ENCODE measurements at regions not wholly inside any gene's neighbourhood (a gene's known extent, or its start where the extent isn't known, plus 50 kb on each side); places are given as distances from the start of the nearest gene placed in this dataset.
"Not testable (repeated sequence)": the region's sequence is repeated elsewhere in the genome, so short reads cannot be mapped to it uniquely, and the experiment has no call there.

- DNase-seq, result no peak
Observed at GRCh38 chr1:60791226-60791625, 291.1 kb upstream of the NFIA start.

- not testable (repeated sequence) for DNase-seq
Observed at GRCh38 chr1:60773099-60773498, 309.3 kb upstream of the NFIA start.

GRCh38 chr1:60769082-60769481 lies 313.3 kb upstream of the NFIA start:
- DNase-seq, result no peak

GRCh38 chr1:60765204-60765603 lies 317.2 kb upstream of the NFIA start:
- DNase-seq, result peak; percentile 72

GRCh38 chr1:60764489-60764888 lies 317.9 kb upstream of the NFIA start:
- DNase-seq, result peak; percentile 41

- no peak for DNase-seq
Observed at GRCh38 chr1:60763741-60764140, 318.6 kb upstream of the NFIA start.

GRCh38 chr1:60762911-60763310 lies 319.4 kb upstream of the NFIA start:
- no peak for DNase-seq

GRCh38 chr1:60762176-60762575 lies 320.2 kb upstream of the NFIA start:
- DNase-seq, result peak; percentile 70

- no peak for DNase-seq
Observed at GRCh38 chr1:60759291-60759690, 323.1 kb upstream of the NFIA start.

- DNase-seq, result no peak
Observed at GRCh38 chr1:60757485-60757884, 324.9 kb upstream of the NFIA start.

- no peak for DNase-seq
Observed at GRCh38 chr1:60753036-60753900, 329.1 kb upstream of the NFIA start.

- DNase-seq, result no peak
Observed at GRCh38 chr1:60751306-60751705, 331.1 kb upstream of the NFIA start.

- no peak for DNase-seq
Observed at GRCh38 chr1:60747353-60747752, 335.0 kb upstream of the NFIA start.

- DNase-seq, result no peak
Observed at GRCh38 chr1:60746278-60746791, 336.0 kb upstream of the NFIA start.

GRCh38 chr1:60745484-60745883 lies 336.9 kb upstream of the NFIA start:
- DNase-seq, result no peak

GRCh38 chr1:60742339-60742738 lies 340.0 kb upstream of the NFIA start:
- no peak for DNase-seq

GRCh38 chr1:60740154-60740553 lies 342.2 kb upstream of the NFIA start:
- DNase-seq, result no peak

GRCh38 chr1:60739729-60740128 lies 342.6 kb upstream of the NFIA start:
- no peak for DNase-seq

- no peak for DNase-seq
Observed at GRCh38 chr1:60732977-60733401, 349.4 kb upstream of the NFIA start.

GRCh38 chr1:60731321-60731720 lies 351.0 kb upstream of the NFIA start:
- DNase-seq, result no peak

GRCh38 chr1:60727552-60727951 lies 354.8 kb upstream of the NFIA start:
- no peak for DNase-seq

- DNase-seq, result no peak
Observed at GRCh38 chr1:60716472-60716871, 365.9 kb upstream of the NFIA start.

GRCh38 chr1:60715970-60716369 lies 366.4 kb upstream of the NFIA start:
- DNase-seq, result no peak

- DNase-seq, result no peak
Observed at GRCh38 chr1:60709426-60709825, 372.9 kb upstream of the NFIA start.

- no peak for DNase-seq
Observed at GRCh38 chr1:60705026-60705425, 377.3 kb upstream of the NFIA start.
